Stimulated activated CD4-positive, alpha-beta T cell treated with anti-CD3 and anti-CD28 coated beads, Interleukin-1b, Interleukin-23, amount 100 ng/mL, for 4 hours (primary cell): ENCODE measurements at regions not wholly inside any gene's neighbourhood (a gene's known extent, or its start where the extent isn't known, plus 50 kb on each side); places are given as distances from the start of the nearest gene placed in this dataset.

ENCODE experiments used
- DNase-seq, 2 donors: peaks; one replicate each; pipeline ENCODE4 v3.0.0-alpha.2; 2020; ENCODE audit warnings: low read depth in 2 of 2

- DNase-seq = no peak
Observed at GRCh38 chr9:126152622-126153362, 173.8 kb upstream of the MVB12B start.

GRCh38 chr9:126153382-126153781 is 173.2 kb upstream of the MVB12B start:
- DNase-seq = no peak

- DNase-seq = no peak
Observed at GRCh38 chr9:126154182-126154827, 172.3 kb upstream of the MVB12B start.

- no peak for DNase-seq
Observed at GRCh38 chr9:126154869-126155268, 171.8 kb upstream of the MVB12B start.

GRCh38 chr9:126155756-126156664 is 170.6 kb upstream of the MVB12B start:
- no peak for DNase-seq

GRCh38 chr9:126156898-126157297 is 169.7 kb upstream of the MVB12B start:
- DNase-seq = no peak

GRCh38 chr9:126157423-126157822 is 169.2 kb upstream of the MVB12B start:
- no peak for DNase-seq

GRCh38 chr9:126157826-126158587 is 168.6 kb upstream of the MVB12B start:
- no peak for DNase-seq

GRCh38 chr9:126158588-126159429 is 167.8 kb upstream of the MVB12B start:
- no peak for DNase-seq

GRCh38 chr9:126159430-126160060 is 167.1 kb upstream of the MVB12B start:
- no peak for DNase-seq

- DNase-seq = no peak
Observed at GRCh38 chr9:126160067-126160853, 166.4 kb upstream of the MVB12B start.

- DNase-seq = no peak
Observed at GRCh38 chr9:126160854-126161329, 165.7 kb upstream of the MVB12B start.

- no peak for DNase-seq
Observed at GRCh38 chr9:126162611-126163381, 163.8 kb upstream of the MVB12B start.

- no peak for DNase-seq
Observed at GRCh38 chr9:126164796-126165525, 161.7 kb upstream of the MVB12B start.

GRCh38 chr9:126165755-126166154 is 160.9 kb upstream of the MVB12B start:
- DNase-seq = no peak

- DNase-seq = no peak
Observed at GRCh38 chr9:126166291-126166690, 160.3 kb upstream of the MVB12B start.

- DNase-seq = no peak
Observed at GRCh38 chr9:126166866-126167265, 159.8 kb upstream of the MVB12B start.

GRCh38 chr9:126169736-126170135 is 156.9 kb upstream of the MVB12B start:
- DNase-seq = no peak
